IMR-90 (cell line): ENCODE measurements at regions not wholly inside any gene's neighbourhood (a gene's known extent, or its start where the extent isn't known, plus 50 kb on each side); places are given as distances from the start of the nearest gene placed in this dataset.

Source experiments
- ATAC-seq: fragments of 200-7000 bp; cut with Tn5 transposase; 2 replicates; pipeline ENCODE4 v1.9.1; 2020; ENCODE audit warnings: low read depth, mild to moderate bottlenecking, moderate library complexity
- BruUV-seq: library from RNA; stranded (reverse); fragments of 400-500 nt; replicated peaks from 2 replicates; lab custom pipeline; 2021; lab: Mats Ljungman, UMichigan
- CTCF ChIA-PET: fragments of 300-600 bp; formaldehyde crosslinking; extraction: SDS; loops from one replicate; lab custom pipeline; 2021; ENCODE audit warnings: antibody characterized with exemption; lab: Yijun Ruan, JAX
- POLR2A ChIA-PET: fragments of 300-600 bp; sonication (Branson Sonifier 250); formaldehyde crosslinking; loops from one replicate; lab custom pipeline; 2022; ENCODE audit warnings: antibody characterized with exemption; ENCODE audit not compliant: unreplicated experiment; lab: Charles Lee
- DNase-seq: peaks from one replicate; pipeline ENCODE4 v3.0.0; 2013
- H2AFZ ChIP-seq: replicated peaks from 2 replicates; pipeline ENCODE3; 2013; ENCODE audit warnings: low read length, mild to moderate bottlenecking; ENCODE audit not compliant: poor library complexity
- H2AK5ac ChIP-seq: 2 replicates; pipeline ENCODE4 v1.6.1; 2013; ENCODE audit warnings: low read depth, low read length, inconsistent platforms
- H2AK9ac ChIP-seq: replicated peaks from 2 replicates; pipeline ENCODE3; 2013; ENCODE audit warnings: mild to moderate bottlenecking, low read depth, low read length, moderate library complexity; ENCODE audit not compliant: poor library complexity
- H2BK120ac ChIP-seq: 2 replicates; pipeline ENCODE4 v1.6.1; 2013; ENCODE audit warnings: low read depth, low read length, inconsistent platforms
- H2BK15ac ChIP-seq: 3 replicates; pipeline ENCODE4 v1.6.1; 2013; ENCODE audit warnings: low read depth, low read length, inconsistent platforms
- H2BK20ac ChIP-seq: 2 replicates; pipeline ENCODE4 v1.6.1; 2013; ENCODE audit warnings: low read depth, mild to moderate bottlenecking, inconsistent platforms, low read length, moderate library complexity
- H2BK5ac ChIP-seq: 2 replicates; pipeline ENCODE4 v1.6.1; 2013; ENCODE audit warnings: mild to moderate bottlenecking, low read depth, low read length, inconsistent platforms; ENCODE audit not compliant: poor library complexity, severe bottlenecking
- H3K14ac ChIP-seq: replicated peaks from 2 replicates; pipeline ENCODE4 v1.6.1; 2013; ENCODE audit warnings: low read depth, low read length, inconsistent platforms
- H3K18ac ChIP-seq: 2 replicates; pipeline ENCODE4 v1.6.1; 2013; ENCODE audit warnings: low read depth, low read length, control low read depth
- H3K23ac ChIP-seq: 2 replicates; pipeline ENCODE4 v1.6.1; 2013; ENCODE audit warnings: low read depth, low read length, inconsistent platforms
- H3K27ac ChIP-seq: 2 replicates; pipeline ENCODE4 v1.5.1; 2013; ENCODE audit warnings: mild to moderate bottlenecking, control low read depth, low read length; ENCODE audit not compliant: insufficient read depth
- H3K27me3 ChIP-seq: 2 replicates; pipeline ENCODE4 v1.6.1; 2013; ENCODE audit warnings: low read length; ENCODE audit not compliant: control insufficient read depth, insufficient read depth
- H3K36me3 ChIP-seq: 2 replicates; pipeline ENCODE4 v1.6.1; 2013; ENCODE audit warnings: low read length, mixed read lengths; ENCODE audit not compliant: control insufficient read depth, insufficient read depth
- H3K4ac ChIP-seq: 2 replicates; pipeline ENCODE4 v1.6.1; 2013; ENCODE audit warnings: low read depth, low read length, inconsistent platforms
- H3K4me1 ChIP-seq: 2 replicates; pipeline ENCODE4 v1.6.1; 2013; ENCODE audit warnings: low read length, mixed read lengths; ENCODE audit not compliant: control insufficient read depth, insufficient read depth
- H3K4me2 ChIP-seq: 2 replicates; pipeline ENCODE4 v1.6.1; 2013; ENCODE audit warnings: low read depth, mild to moderate bottlenecking, control low read depth, low read length, moderate library complexity
- H3K4me3 ChIP-seq: 2 replicates; pipeline ENCODE4 v1.5.1; 2013; ENCODE audit warnings: low read depth, mild to moderate bottlenecking, control low read depth, low read length, moderate library complexity; ENCODE audit not compliant: insufficient read depth
- H3K56ac ChIP-seq: 2 replicates; pipeline ENCODE4 v1.6.1; 2013; ENCODE audit warnings: low read length, inconsistent platforms; ENCODE audit not compliant: insufficient read depth; ENCODE audit errors: extremely low read depth
- H3K79me1 ChIP-seq, 2 experiments: 2 replicates each; pipeline ENCODE4 v1.6.1; 2013; ENCODE audit warnings: low read length in 2 of 2, inconsistent platforms in 1 of 2, low read depth in 1 of 2
- H3K9ac ChIP-seq: 2 replicates; pipeline ENCODE4 v1.6.1; 2013; ENCODE audit warnings: low read depth, low read length, control low read depth
- H3K9me1 ChIP-seq: 2 replicates; pipeline ENCODE4 v1.6.1; 2013; ENCODE audit warnings: low read length, inconsistent platforms; ENCODE audit not compliant: insufficient read depth
- H3K9me3 ChIP-seq: 2 replicates; pipeline ENCODE4 v1.6.1; 2013; ENCODE audit warnings: low read length; ENCODE audit not compliant: control insufficient read depth, insufficient read depth
- H4K20me1 ChIP-seq: 2 replicates; pipeline ENCODE4 v1.6.1; 2013; ENCODE audit warnings: low read length, inconsistent platforms; ENCODE audit not compliant: insufficient read depth
- H4K5ac ChIP-seq: 2 replicates; pipeline ENCODE4 v1.6.1; 2013; ENCODE audit warnings: mild to moderate bottlenecking, low read depth, low read length, control low read depth
- H4K8ac ChIP-seq, 2 experiments: 2 replicates each; pipeline ENCODE4 v1.6.1; 2013; ENCODE audit warnings: low read depth in 2 of 2, low read length in 2 of 2, control low read depth in 1 of 2, inconsistent platforms in 1 of 2
- H4K91ac ChIP-seq: 2 replicates; pipeline ENCODE4 v1.6.1; 2013; ENCODE audit warnings: low read depth, low read length, inconsistent platforms; ENCODE audit not compliant: insufficient read depth
- BHLHE40 ChIP-seq: fragments of 150-350 bp; IDR thresholded peaks from 2 replicates; pipeline ENCODE4 v1.6.1; 2016; ENCODE audit warnings: mild to moderate bottlenecking, low read depth, low read length
- CEBPB ChIP-seq: IDR thresholded peaks from 2 replicates; pipeline ENCODE4 v1.6.1; 2012; ENCODE audit warnings: low read depth, low read length, improper control_type of control experiment
- FOS ChIP-seq: fragments of 150-350 bp; IDR thresholded peaks from 2 replicates; pipeline ENCODE4 v1.6.1; 2016; ENCODE audit warnings: low read depth, low read length
- MAFK ChIP-seq: IDR thresholded peaks from 2 replicates; pipeline ENCODE4 v1.6.1; 2012; ENCODE audit warnings: low read depth, low read length, improper control_type of control experiment
- MAZ ChIP-seq: IDR thresholded peaks from 2 replicates; pipeline ENCODE4 v1.6.1; 2012; ENCODE audit warnings: low read depth, mild to moderate bottlenecking, low read length, improper control_type of control experiment, moderate library complexity, borderline replicate concordance
- POLR2A ChIP-seq: IDR thresholded peaks from 2 replicates; pipeline ENCODE4 v1.6.1; 2012; ENCODE audit warnings: mild to moderate bottlenecking, low read depth, low read length
- RAD21 ChIP-seq: IDR thresholded peaks from 2 replicates; pipeline ENCODE4 v1.6.1; 2012; ENCODE audit warnings: low read length, improper control_type of control experiment
- SMC3 ChIP-seq: fragments of 150-350 bp; IDR thresholded peaks from 2 replicates; pipeline ENCODE4 v1.6.1; 2016; ENCODE audit warnings: low read depth, mild to moderate bottlenecking, antibody characterized with exemption, low read length, moderate library complexity
- WGBS, 2 experiments: methylation state at CpG; one replicate each; pipeline versions ENCODE4 v1.1.5 to v1.1.7; 2013; ENCODE audit warnings: missing lambda C conversion rate in 2 of 2; ENCODE audit not compliant: insufficient read length in 1 of 2; ENCODE audit errors: extremely low coverage in 2 of 2; 5-methylcytosine and 5-hydroxymethylcytosine counted together
- dilution Hi-C: fragments of 300-500 bp; cut with HindIII; formaldehyde crosslinking; loops from one replicate; pipeline ENCODE4 v1.14.3; 2018; ENCODE audit warnings: low sequenced_read_pairs; ENCODE audit not compliant: unreplicated experiment
- in situ Hi-C: fragments of 300-500 bp; cut with MboI; formaldehyde crosslinking; loops from 3 replicates; pipeline ENCODE4 v1.14.3; 2019; ENCODE audit warnings: low sequenced_read_pairs, inconsistent platforms, mixed read lengths
- intact Hi-C: fragments of 100-400 bp; cut with micrococcal nuclease; formaldehyde crosslinking; loops from 2 replicates; pipeline ENCODE4 v1.10.0; 2022
- TF ChIP-seq, protein P1 (sequence below): conservative IDR thresholded peaks from 2 replicates; pipeline ENCODE4 v1.5.1; 2012; ENCODE audit warnings: mild to moderate bottlenecking, low read depth, low read length, improper control_type of control experiment

DNA sequence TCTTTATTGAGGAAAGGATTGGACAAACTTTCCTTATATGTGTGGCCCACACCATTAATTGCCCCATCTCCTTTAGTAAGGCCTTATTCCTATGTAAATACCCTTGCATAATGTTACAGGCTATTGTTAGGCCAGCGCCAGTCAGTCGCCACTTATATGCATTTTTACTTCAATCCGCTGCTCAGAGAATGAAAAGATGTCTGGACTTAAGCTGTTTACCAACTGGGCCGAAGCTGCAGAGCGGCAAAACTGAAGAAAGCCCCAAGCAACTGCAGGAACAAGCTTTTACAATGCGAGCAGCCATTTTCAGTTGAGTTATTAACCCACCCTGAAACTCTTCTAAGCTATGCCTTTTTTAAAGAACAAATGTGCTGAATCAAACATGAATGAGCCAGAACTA, 92.1 kb upstream of the OTX2 start:
- H4K5ac ChIP-seq: no peak overlapping the region
- no peaks in the 10 kb centered on the region for H3K79me1 ChIP-seq
- H3K9me3 ChIP-seq: no peaks in the 10 kb centered on the region
- in situ Hi-C loops: no loop called here
- H3K14ac ChIP-seq: no peak overlapping the region
- ChIA-PET CTCF (no interaction called here), POLR2A (no interaction called here)
- dilution Hi-C loops: no loop called here
- H3K36me3 ChIP-seq: no peaks in the 10 kb centered on the region
- H2AK9ac ChIP-seq: no peak overlapping the region
- no peak overlapping the region for H2AK5ac ChIP-seq
- 30% methylated on average over 3 of the region's 6 CpGs; no CpG with 5 or more reads in 1 of the 2 experiments for WGBS, 2 experiments
- H4K91ac ChIP-seq: no peak overlapping the region
- H2BK120ac ChIP-seq: no peak overlapping the region
- H4K20me1 ChIP-seq: no peaks in the 10 kb centered on the region
- H3K4me1 ChIP-seq: no peaks in the 10 kb centered on the region
- H3K27me3 ChIP-seq: no peaks in the 10 kb centered on the region
- no TSS peak for BruUV-seq
- H4K8ac ChIP-seq: no peak overlapping the region
- H3K23ac ChIP-seq: no peak overlapping the region
- H3K9me1 ChIP-seq: no peaks in the 10 kb centered on the region
- no peak overlapping the region for H3K18ac ChIP-seq
- intact Hi-C loops: no loop called here
- H2BK20ac ChIP-seq: no peak overlapping the region
- H3K56ac ChIP-seq: no peak overlapping the region
- H3K27ac ChIP-seq: no peak overlapping the region
- no peak overlapping the region for H3K4ac ChIP-seq
- no peak overlapping the region for H2BK5ac ChIP-seq
- no peak overlapping the region for H2BK15ac ChIP-seq
- no peak overlapping the region for H3K4me2 ChIP-seq
- no peak overlapping the region for H3K9ac ChIP-seq
- H2AFZ ChIP-seq: no peak overlapping the region
- TF ChIP-seq CEBPB: no peak
- no peak for TF ChIP-seq FOS
- TF ChIP-seq RAD21: no peak
- no peak for TF ChIP-seq MAFK
- no peak for TF ChIP-seq BHLHE40
- TF ChIP-seq POLR2A: no peak
- TF ChIP-seq SMC3: no peak
- TF ChIP-seq, protein P1, sequence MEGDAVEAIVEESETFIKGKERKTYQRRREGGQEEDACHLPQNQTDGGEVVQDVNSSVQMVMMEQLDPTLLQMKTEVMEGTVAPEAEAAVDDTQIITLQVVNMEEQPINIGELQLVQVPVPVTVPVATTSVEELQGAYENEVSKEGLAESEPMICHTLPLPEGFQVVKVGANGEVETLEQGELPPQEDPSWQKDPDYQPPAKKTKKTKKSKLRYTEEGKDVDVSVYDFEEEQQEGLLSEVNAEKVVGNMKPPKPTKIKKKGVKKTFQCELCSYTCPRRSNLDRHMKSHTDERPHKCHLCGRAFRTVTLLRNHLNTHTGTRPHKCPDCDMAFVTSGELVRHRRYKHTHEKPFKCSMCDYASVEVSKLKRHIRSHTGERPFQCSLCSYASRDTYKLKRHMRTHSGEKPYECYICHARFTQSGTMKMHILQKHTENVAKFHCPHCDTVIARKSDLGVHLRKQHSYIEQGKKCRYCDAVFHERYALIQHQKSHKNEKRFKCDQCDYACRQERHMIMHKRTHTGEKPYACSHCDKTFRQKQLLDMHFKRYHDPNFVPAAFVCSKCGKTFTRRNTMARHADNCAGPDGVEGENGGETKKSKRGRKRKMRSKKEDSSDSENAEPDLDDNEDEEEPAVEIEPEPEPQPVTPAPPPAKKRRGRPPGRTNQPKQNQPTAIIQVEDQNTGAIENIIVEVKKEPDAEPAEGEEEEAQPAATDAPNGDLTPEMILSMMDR: no peak
- TF ChIP-seq MAZ: no peak
- no peak overlapping the region for H3K4me3 ChIP-seq
- no peak for ATAC-seq
- no peak for DNase-seq
